ENCODE measurements at regions not wholly inside any gene's neighbourhood (a gene's known extent, or its start where the extent isn't known, plus 50 kb on each side); places are given as distances from the start of the nearest gene placed in this dataset.
A peak's percentile ranks its signal among the peaks of the same experiment; 100 is the strongest.

DNA sequence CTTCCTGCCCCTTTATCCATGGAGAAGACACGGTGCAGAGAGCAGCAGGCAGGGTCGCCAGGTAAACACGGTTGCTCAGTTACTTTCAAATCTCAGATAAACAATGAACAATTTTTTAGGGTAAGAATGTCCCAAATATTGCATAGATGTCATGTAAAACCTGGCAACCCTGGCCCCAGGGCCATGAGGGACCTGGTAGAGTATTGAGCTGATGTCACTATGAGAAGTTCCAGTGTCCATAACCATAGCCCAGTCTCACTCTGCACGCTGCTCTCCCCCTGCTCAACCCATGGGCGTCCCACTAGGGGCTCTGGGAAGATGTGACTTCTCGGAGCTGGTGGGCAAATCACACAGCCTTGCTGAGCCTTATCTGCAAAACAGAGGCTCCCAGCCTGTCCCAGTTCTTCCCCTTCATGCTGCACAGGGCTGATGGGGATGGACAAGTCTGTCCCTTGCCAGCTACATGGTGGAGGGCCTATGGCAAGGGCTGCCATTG, 71.3 kb upstream of the TOP1 start:
- DNase-seq (ENCODE audit: low spot score), result no peak

GRCh38 chr20:40958598-40958997, 70.0 kb upstream of the TOP1 start:
- no peak for DNase-seq (ENCODE audit: low spot score)

DNA sequence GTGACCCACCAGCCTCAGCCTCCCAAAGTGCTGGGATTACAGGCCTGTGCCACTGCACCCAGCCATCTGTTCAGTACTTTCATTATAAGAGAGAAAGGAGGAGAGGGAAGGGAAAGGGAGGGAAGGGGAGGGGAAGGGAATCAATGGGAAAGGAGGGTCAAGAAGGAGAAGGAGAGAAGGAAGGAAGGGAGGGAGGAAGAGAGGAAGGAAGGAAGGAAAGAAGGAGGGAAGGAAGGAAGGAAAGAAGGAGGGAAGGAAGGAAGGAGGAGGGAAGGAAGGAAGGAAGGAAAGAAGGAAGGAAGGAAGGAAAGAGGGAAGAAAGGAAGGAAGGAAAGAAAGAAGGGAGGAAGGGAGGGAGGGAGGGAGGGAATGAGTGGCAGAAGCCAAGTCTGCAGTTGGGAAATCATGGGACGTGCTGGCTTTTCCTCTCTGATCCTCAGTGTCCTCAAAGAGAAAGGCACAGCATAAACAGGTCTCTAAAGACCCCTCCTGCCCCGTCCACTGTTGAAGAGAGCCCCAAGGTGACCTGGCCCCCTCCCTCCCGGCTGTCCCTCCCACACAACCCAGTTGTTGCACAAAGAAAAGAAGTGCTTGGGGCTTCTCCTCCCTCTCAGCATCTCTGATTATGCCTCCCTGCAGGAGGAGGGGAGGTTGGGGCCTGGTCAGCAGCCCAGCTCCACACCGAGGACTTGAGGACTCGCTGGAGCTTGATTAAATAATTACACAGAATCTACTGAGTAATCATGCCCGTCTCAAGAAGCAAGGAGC, 69.1 kb upstream of the TOP1 start:
- no peak for DNase-seq (ENCODE audit: low spot score)

DNA sequence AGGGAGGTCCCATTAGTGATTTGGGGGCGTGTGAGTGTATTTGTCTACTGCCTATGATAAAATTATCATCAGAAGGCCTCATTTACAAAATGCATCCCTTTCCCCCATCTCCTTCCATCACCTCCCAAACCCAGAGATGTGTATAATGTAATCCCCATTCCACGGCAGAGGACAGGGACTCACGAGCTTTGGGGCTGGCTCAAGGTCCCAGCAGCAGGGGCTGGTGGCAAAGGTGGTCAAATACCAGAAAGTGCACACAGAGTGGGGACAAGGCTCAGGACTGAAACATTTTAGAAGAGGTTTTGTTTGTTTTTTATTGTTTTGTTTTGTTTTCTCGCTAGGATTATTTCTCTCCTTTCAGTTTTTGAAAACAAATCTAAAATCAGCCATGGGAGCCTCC, 68.5 kb upstream of the TOP1 start:
- DNase-seq (ENCODE audit: low spot score), result no peak

GRCh38 chr20:40960521-40960956, 68.1 kb upstream of the TOP1 start:
- DNase-seq (ENCODE audit: low spot score), result no peak

DNA sequence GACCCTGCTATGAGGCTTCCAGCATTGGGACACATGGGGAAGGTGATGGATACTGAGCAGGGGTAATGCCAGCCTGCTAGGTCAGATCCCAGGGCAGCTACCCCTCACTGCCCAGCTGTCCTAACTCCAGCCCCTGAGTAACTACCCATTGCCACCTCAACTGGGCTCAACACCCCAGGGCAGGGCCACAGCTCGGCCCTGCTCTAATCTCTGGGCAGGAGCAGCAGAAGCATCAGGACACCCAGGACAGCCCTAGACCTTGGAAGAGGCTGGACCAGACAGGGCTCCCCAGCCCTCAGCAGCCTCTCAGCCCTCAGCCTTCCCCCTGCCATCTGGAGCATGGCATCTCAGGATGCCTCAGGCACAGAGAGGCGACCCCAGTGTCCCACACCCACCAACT, 67.4 kb upstream of the TOP1 start:
- DNase-seq (ENCODE audit: low spot score), result no peak

- DNase-seq (ENCODE audit: low spot score), result no peak
These were observed 66.7 kb upstream of the TOP1 start for GRCh38 chr20:40961686-40962640.

GRCh38 chr20:40962733-40963504, 65.7 kb upstream of the TOP1 start:
- peak; percentile 91 for DNase-seq (ENCODE audit: low spot score)

DNA sequence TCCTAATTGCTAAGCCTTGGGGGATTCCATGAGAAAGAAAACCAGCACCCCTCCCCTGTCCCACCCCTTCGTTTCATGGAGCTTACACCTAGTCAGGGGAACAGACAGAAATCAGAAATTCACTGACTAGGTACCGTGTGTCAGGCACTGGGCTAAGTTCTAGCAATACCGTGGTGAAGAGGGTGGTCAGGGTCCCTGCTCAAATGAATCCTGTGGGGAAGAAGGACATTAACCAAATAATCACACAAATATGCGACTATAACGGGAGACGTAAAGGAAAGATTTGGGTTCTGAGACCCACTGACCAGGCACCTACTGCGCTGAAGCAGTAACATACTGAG, 65.1 kb upstream of the TOP1 start:
- DNase-seq (ENCODE audit: low spot score), result no peak

- DNase-seq (ENCODE audit: low spot score), result no peak
These were observed 63.0 kb upstream of the TOP1 start for GRCh38 chr20:40965671-40966070.

- DNase-seq (ENCODE audit: low spot score), result peak; percentile 17
These were observed 62.5 kb upstream of the TOP1 start for GRCh38 chr20:40966103-40966502.

GRCh38 chr20:40966516-40967185, 62.0 kb upstream of the TOP1 start:
- no peak for DNase-seq (ENCODE audit: low spot score)

GRCh38 chr20:40967700-40968099, 60.9 kb upstream of the TOP1 start:
- DNase-seq (ENCODE audit: low spot score), result no peak

DNA sequence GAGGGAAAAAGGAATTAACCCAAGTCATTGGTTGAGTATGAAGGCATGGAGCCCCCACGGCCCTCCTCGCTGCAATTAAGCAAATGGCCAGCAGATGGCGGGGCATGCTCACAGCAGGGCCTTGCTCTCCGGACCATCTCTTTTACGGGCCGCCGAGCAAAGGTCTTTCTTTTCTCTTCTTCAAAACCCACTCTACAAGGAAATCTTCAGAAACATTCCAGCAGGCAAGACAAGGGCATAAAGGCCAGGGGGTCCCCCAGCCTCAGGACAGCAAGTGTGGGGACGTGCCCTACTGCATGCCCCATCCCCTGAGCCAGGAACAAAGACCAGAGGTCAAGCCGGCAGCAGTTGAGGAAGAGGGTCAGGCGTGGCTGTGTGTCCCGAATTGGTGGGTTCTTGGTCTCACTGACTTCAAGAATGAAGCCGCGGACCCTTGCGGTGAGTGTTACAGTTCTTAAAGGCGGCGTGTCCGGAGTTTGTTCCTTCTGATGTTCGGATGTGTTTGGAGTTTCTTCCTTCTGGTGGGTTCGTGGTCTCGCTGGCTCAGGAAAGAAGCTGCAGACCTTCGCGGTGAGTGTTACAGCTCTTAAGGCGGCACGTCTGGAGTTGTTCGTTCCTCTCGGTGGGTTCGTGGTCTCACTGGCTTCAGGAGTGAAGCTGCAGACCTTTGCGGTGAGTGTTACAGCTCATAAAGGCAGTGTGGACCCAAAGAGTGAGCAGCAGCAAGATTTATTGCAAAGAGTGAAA, 59.6 kb upstream of the TOP1 start:
- DNase-seq (ENCODE audit: low spot score), result peak; percentile 95

DNA sequence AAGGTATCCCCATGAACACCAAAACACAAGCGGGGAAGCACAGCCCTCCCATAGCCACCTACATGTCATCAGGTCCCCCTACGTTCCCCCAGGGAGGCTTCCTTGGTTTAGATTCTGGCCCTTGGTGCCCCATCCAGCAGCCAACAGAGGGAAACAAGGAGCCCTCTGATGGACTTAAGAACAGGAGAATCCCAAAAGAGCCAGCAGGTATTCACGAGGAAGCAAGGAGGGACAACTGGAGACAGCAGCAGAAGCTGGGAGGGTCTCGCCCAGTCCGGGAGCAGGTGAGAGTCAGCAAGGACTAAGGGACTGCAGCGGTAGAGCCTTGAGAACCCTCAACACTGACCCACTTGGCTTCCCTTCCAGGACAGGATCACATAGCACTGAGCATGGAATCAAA, 58.4 kb upstream of the TOP1 start:
- DNase-seq (ENCODE audit: low spot score), result no peak

- no peak for DNase-seq (ENCODE audit: low spot score)
These were observed 51.4 kb upstream of the TOP1 start for GRCh38 chr20:40977218-40977617.

DNA sequence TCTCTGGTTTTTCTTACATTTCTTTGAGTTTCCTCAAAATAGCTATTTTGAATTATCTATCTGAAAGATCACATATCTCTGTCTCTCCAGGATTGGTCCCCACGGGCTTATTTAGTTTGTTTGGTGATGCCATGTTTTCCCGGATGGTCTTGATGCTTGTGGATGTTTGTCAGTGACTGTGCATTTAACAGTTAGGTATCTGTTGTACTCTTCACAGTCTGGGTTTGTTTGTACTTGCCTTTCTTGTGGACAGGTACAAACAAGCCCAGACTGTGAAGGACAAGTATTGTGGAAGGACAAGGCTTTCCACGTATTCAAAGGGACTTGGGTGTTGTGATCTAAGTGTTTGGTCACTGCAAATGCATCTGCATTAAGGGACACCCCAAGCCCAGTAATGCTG, 49.9 kb upstream of the TOP1 start:
- DNase-seq (ENCODE audit: low spot score), result no peak
